Memory B cell (primary cell): ENCODE measurements at regions not wholly inside any gene's neighbourhood (a gene's known extent, or its start where the extent isn't known, plus 50 kb on each side); places are given as distances from the start of the nearest gene placed in this dataset.
"Not testable (repeated sequence)": the region's sequence is repeated elsewhere in the genome, so short reads cannot be mapped to it uniquely, and the experiment has no call there.

ENCODE experiments used
- ATAC-seq: fragments of 150-1000 bp; cut with Tn5 transposase; 2 replicates; pipeline ENCODE4 v1.10.0; 2021; ENCODE audit warnings: low read depth, mild to moderate bottlenecking, moderate library complexity
- DNase-seq, 2 donors: peaks; one replicate each; pipeline ENCODE4 v3.0.0; 2022; ENCODE audit warnings: low spot score in 2 of 2
- H3K27ac Mint-ChIP-seq: one replicate; pipeline ENCODE4 v1.8.0; 2022; ENCODE audit warnings: mild to moderate bottlenecking, moderate library complexity, mixed read lengths
- H3K27me3 Mint-ChIP-seq: one replicate; pipeline ENCODE4 v1.8.0; 2022; ENCODE audit warnings: mixed read lengths
- H3K36me3 Mint-ChIP-seq: one replicate; pipeline ENCODE4 v1.8.0; 2022; ENCODE audit warnings: mild to moderate bottlenecking, mixed read lengths
- H3K4me1 Mint-ChIP-seq: one replicate; pipeline ENCODE4 v1.8.0; 2022; ENCODE audit warnings: mixed read lengths
- H3K4me3 Mint-ChIP-seq: one replicate; pipeline ENCODE4 v1.8.0; 2022; ENCODE audit warnings: mild to moderate bottlenecking, moderate library complexity, mixed read lengths
- H3K9me3 Mint-ChIP-seq: one replicate; pipeline ENCODE4 v1.8.0; 2022; ENCODE audit warnings: mixed read lengths

DNA sequence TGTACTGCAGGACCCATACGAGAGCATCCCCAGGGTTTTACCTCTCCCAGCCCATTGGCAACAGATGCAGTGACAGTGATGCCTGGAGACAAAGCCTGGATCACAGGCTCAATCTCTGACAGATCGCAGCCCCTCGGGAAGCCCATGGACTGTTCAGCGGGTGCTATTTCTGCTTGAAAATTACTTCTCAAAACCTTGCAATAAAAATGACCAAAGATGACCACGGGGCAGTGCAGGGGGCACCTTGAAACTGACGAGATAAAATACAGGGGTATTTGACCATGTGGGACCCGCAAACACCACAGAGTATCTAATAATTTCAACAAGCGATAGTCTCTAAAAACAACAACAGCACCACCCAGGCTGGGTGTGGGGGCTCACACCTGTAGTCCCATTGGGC is 118.3 kb downstream of the C16orf95 start:
- H3K27me3 Mint-ChIP-seq = peaks cover 13% of the 10 kb centered on the region
- H3K27ac Mint-ChIP-seq = no peak overlapping the region
- no peak for DNase-seq
- H3K4me1 Mint-ChIP-seq = no peaks in the 10 kb centered on the region
- H3K4me3 Mint-ChIP-seq = no peak overlapping the region
- no peak for ATAC-seq
- no peaks in the 10 kb centered on the region for H3K9me3 Mint-ChIP-seq
- H3K36me3 Mint-ChIP-seq = no peaks in the 10 kb centered on the region

DNA sequence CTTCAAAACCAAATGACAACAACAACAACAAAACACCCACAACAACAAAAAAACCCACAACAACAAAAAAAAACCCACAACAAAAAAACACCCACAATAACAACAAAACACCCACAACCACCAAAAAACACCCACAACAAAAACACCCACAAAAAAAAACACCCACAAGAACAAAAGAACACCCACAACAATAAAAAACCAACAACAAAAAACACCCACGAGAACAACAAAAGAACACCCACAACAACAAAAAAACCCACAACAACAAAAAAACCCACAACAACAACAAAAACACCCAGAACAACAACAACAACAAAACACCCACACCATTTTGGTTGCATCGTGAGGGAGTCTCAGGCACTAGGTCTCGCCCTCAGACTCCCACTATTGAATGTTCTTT is 117.8 kb downstream of the C16orf95 start:
- ATAC-seq = no peak
- Mint-ChIP-seq H3K4me3 (no peak overlapping the region), H3K27me3 (peaks cover 13% of the 10 kb centered on the region), H3K4me1 (no peaks in the 10 kb centered on the region), H3K9me3 (no peaks in the 10 kb centered on the region), H3K36me3 (no peaks in the 10 kb centered on the region), H3K27ac (no peak overlapping the region)
- no peak for DNase-seq

DNA sequence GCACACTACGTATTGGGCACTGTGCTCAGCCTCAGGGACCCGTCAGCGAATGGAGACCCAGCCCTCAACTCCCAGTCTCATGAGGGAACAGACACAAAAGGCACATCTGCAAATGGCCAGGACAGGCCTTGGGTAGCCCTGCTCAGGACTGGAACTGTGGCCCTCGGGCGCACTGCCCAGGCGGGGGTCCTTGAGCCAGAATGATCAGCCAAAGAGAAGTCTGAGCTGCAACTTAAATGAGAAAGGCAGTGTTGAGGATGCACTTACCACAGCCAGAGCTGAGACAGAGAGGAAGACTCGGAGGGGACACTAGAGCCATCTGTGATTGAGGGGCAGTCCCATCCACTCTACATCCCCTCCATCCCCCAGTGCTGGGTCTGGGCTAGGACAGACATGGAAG is 117.3 kb downstream of the C16orf95 start:
- no peaks in the 10 kb centered on the region for H3K4me1 Mint-ChIP-seq
- H3K27ac Mint-ChIP-seq = no peak overlapping the region
- H3K36me3 Mint-ChIP-seq = no peaks in the 10 kb centered on the region
- no peaks in the 10 kb centered on the region for H3K9me3 Mint-ChIP-seq
- ATAC-seq (no peak), DNase-seq (no peak)
- H3K4me3 Mint-ChIP-seq = no peak overlapping the region
- peaks cover 13% of the 10 kb centered on the region for H3K27me3 Mint-ChIP-seq

DNA sequence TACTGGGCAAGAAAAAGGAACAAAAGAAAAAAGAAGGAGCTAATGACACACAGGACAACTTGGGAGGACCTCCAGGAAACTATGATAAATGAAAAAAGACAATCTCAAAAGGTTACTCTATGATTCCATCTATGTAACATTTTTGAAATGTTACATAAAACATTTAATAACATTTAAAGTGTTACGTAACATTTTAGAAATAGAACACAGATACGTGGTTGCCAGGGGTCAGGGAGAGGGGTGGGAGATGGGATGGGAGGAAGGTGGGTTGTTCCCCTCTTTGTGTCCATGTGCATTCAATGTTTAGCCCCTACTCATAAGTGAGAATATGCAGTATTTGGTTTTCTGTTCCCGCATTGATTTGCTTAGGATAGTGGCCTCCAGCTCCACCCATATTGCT is 116.6 kb downstream of the C16orf95 start:
- Mint-ChIP-seq H3K9me3 (no peaks in the 10 kb centered on the region), H3K27ac (no peak overlapping the region), H3K4me3 (no peak overlapping the region), H3K4me1 (no peaks in the 10 kb centered on the region), H3K36me3 (no peaks in the 10 kb centered on the region), H3K27me3 (peaks cover 13% of the 10 kb centered on the region)
- no peak for ATAC-seq
- DNase-seq = no peak

DNA sequence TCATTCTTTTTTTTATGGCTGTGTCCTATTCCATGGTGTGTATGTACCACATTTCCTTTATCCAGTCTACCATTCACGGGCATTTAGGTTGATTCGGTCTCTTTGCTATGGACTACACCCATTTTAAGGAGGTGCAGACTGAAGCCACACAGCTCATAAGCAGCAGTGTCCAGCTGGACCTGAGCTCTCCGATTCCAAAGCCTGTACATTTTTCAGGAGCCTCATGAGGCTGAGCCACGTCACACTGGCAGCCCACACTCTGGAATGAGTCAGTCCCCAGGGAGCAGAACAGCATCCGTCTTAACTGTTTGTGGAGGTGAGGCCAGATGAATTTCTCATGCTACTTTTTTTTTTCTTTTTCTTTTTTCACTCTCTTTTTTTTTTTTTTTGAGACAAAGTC is 116.1 kb downstream of the C16orf95 start:
- no peaks in the 10 kb centered on the region for H3K36me3 Mint-ChIP-seq
- H3K27me3 Mint-ChIP-seq = peaks cover 13% of the 10 kb centered on the region
- no peak for DNase-seq
- no peaks in the 10 kb centered on the region for H3K9me3 Mint-ChIP-seq
- no peak overlapping the region for H3K4me3 Mint-ChIP-seq
- H3K27ac Mint-ChIP-seq = no peak overlapping the region
- ATAC-seq = no peak
- no peaks in the 10 kb centered on the region for H3K4me1 Mint-ChIP-seq

DNA sequence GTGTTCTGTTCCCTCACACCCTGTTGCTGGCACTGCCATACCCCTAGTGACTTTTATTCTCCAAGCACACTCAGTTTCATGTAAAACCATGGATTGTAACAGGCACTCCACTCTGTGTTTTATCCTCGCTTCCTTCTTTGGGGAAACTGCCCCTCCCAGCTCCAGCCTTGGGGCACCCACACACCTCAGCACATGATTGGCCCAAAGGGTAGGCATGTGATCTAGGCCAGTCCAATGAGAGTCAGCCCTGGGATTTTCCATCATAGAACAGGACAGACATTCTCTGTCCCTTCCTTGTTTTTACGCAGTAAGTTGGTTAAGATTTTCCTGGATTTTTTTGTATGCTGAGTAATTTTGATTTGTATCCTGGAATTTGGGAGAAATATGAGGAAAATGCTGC is 115.4 kb downstream of the C16orf95 start:
- H3K27ac Mint-ChIP-seq = no peak overlapping the region
- H3K27me3 Mint-ChIP-seq = peaks cover 13% of the 10 kb centered on the region
- H3K36me3 Mint-ChIP-seq = no peaks in the 10 kb centered on the region
- no peak overlapping the region for H3K4me3 Mint-ChIP-seq
- DNase-seq (no peak), ATAC-seq (no peak)
- H3K9me3 Mint-ChIP-seq = no peaks in the 10 kb centered on the region
- no peaks in the 10 kb centered on the region for H3K4me1 Mint-ChIP-seq

DNA sequence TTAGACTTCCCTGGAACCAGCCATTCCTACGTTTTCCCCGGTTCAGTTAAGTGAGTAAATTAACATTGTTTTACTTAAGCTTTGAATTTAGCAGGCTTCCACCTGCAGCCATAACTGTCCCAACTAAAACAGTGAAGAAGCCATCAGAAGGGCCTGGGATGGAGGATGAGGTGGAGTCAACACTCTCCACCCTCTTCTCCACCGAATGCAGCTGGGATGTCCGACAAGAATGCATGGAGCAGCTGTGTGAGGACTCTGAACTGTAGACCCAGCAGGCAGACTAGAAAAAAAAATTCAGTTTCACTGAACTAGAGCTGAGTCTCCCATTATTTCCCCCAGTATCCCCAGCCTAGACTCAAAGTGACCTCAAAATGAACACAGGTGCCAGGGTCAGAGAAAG is 114.8 kb downstream of the C16orf95 start:
- peaks cover 13% of the 10 kb centered on the region for H3K27me3 Mint-ChIP-seq

DNA sequence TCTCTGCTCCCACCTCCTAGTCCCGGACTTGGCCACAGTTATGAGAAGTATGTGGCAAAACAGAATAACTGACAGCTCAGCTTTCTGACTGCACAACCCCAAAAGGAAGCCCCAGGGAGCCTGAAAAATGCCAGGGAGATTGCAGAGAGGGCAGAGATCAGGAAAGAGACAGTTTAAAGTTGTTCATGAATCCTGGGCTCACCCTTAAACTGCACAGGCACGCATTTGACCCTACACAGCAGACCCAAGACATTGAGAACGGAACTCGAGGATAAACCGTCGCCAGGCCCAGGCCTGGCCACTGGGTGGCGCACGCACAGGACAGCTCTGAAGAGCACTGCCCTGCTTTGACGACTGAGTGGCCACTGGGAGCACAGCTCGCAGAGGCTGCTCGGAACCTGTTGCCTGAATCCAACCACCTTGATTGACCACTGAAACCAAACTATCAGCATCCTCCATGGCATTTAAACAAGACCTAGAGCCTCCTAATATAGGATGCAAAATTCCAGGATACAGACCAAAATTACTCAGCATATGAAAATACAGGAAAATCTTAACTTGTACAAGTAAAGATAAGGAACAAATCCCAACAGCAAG is 114.0 kb downstream of the C16orf95 start:
- Mint-ChIP-seq H3K27ac (no peak overlapping the region), H3K27me3 (peaks cover 12% of the 10 kb centered on the region), H3K9me3 (no peaks in the 10 kb centered on the region), H3K4me3 (no peak overlapping the region), H3K36me3 (no peaks in the 10 kb centered on the region), H3K4me1 (no peaks in the 10 kb centered on the region)
- ATAC-seq (peak; percentile 53), DNase-seq (peak; percentile 3 to 21)

More for the DNA sequence above, 114.8 kb downstream of the C16orf95 start:
- DNase-seq (no peak), ATAC-seq (no peak)
- H3K9me3 Mint-ChIP-seq = no peaks in the 10 kb centered on the region
- no peaks in the 10 kb centered on the region for H3K36me3 Mint-ChIP-seq
- no peak overlapping the region for H3K27ac Mint-ChIP-seq
- H3K4me3 Mint-ChIP-seq = no peak overlapping the region
- no peaks in the 10 kb centered on the region for H3K4me1 Mint-ChIP-seq

DNA sequence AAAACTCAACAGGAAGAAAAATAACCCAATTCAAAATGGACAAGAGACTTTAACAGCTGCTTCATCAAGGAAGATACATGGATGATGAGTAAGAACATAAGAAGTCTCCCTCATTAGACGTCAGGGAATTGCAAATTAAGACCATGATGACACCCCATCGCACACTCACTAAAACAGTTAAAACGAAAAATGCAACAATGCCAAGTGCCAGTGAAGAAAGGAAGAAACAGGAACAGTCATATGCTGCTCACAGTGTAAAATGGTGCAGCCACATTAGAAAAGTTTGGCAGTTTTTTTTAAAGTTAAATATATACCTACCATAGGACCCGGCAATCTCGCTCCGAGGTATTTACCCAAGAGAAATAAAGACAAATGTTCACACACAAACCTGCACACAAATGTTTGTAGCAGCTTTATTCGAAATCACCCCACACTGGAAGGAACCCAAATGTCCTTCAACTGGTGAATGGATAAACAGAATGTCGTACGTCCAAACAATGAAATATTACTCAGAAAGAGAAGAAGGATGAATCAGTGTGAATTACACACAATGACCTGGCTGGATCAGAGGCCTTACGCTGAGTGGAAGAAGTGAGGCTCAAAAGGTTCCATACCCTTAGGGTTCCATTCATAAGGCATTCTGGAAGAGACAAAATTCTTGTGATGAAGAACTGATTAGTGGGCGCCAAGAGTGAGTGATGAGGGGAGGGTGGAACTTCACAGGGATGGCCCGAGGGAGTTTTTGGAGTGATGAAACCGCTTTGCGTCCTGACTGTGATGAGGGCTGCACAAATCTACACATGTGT is 110.3 kb downstream of the C16orf95 start:
- Mint-ChIP-seq H3K36me3 (no peaks in the 10 kb centered on the region), H3K9me3 (no peaks in the 10 kb centered on the region), H3K27me3 (peaks cover 4% of the 10 kb centered on the region), H3K4me3 (no peak overlapping the region), H3K27ac (no peak overlapping the region), H3K4me1 (no peaks in the 10 kb centered on the region)
- DNase-seq (no peak), ATAC-seq (no peak)

DNA sequence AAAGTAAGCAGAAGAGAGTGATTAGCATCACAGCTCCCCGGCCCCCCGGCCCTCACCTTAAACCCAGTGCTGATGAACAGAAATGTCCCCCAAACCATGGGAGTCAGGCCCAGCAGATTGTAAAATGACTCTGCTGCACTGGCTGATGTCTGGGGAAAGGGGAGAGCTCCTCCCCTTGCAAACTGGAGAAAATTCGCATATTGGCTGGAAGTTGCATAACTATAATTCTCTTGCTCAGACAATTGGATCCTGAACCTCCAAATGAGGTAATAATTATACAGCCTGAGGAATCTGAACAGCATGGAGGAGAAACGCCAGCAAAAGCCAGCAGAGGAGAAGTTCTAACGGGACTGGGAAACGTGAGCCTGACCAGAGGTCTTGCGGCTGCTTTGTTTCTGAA is 109.7 kb downstream of the C16orf95 start:
- Mint-ChIP-seq H3K27ac (no peak overlapping the region), H3K9me3 (no peaks in the 10 kb centered on the region), H3K4me3 (no peak overlapping the region), H3K36me3 (no peaks in the 10 kb centered on the region), H3K4me1 (no peaks in the 10 kb centered on the region), H3K27me3 (peaks cover 2% of the 10 kb centered on the region)
- no peak for DNase-seq
- ATAC-seq = no peak

DNA sequence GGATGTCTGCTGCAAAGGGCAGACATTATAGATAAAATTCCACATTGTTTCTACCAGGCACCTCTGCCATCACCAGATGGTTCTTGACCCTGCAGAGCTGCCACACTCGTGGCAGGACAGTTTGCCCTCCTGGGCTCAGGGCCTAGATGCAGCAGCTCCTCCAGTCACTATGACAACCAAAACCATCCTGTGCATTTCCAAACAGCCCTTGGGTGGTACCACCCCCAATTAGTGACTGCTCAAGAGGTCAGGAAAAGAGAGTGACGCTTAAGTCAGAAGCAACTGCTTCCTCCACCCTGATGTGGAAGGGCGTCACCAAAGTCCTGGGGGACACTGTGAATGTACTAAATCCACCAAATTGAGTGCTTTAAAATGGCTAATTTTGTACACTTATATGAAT is 109.2 kb downstream of the C16orf95 start:
- DNase-seq (no peak), ATAC-seq (no peak)
- Mint-ChIP-seq H3K4me1 (no peaks in the 10 kb centered on the region), H3K9me3 (no peaks in the 10 kb centered on the region), H3K36me3 (no peaks in the 10 kb centered on the region), H3K27ac (no peak overlapping the region), H3K27me3 (no peaks in the 10 kb centered on the region), H3K4me3 (no peak overlapping the region)

DNA sequence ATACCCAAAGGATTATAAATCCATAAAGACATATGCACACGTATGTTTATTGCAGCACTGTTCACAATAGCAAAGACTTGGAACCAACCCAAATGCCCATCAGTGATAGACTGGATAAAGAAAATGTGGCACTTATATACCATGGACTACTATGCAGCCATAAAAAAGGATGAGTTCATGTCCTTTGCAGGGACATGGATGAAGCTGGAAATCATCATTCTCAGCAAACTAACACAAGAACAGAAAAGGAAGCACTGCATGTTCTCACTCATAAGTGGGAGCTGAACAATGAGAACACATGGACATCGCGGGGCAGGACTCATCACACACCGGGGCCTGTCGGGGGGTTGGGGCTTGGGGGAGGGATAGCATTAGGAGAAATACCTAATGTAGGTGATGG is 108.2 kb downstream of the C16orf95 start:
- H3K4me3 Mint-ChIP-seq, H3K9me3 Mint-ChIP-seq, DNase-seq, H3K27ac Mint-ChIP-seq, H3K27me3 Mint-ChIP-seq, H3K4me1 Mint-ChIP-seq, ATAC-seq, H3K36me3 Mint-ChIP-seq: not testable (repeated sequence)

DNA sequence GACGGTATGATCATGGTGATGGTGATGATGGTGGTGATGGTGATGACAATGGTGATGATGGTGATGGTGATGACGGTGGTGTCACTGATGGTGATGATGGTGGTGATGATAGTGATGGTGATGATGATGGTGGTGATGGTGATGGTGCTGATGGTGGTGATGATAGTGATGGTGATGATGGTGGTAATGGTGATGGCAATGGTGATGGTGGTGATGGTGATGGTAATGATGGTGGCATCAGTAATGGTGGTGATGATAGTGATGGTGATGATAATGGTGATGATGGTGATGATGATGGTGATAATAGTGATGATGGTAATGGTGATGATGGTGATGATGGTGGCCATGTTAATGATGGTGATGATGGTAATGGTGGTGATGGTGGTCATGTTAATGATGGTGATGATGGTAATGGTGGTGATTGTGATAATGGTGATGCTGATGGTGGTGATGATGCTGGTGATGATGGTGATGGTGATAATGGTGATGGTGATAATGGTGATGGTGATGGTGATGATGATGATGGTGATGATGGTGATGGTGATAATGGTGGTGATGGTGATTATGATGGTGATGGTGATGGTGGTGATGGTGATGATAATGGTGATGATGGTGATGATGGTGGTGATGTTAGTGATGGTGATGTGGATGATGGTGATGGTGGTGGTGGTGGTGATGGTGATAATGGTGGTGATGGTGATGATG is 107.2 kb downstream of the C16orf95 start:
- no peaks in the 10 kb centered on the region for H3K27me3 Mint-ChIP-seq
- no peak overlapping the region for H3K27ac Mint-ChIP-seq
- no peaks in the 10 kb centered on the region for H3K9me3 Mint-ChIP-seq
- ATAC-seq (no peak), DNase-seq (no peak)
- H3K36me3 Mint-ChIP-seq = no peaks in the 10 kb centered on the region
- no peak overlapping the region for H3K4me3 Mint-ChIP-seq
- H3K4me1 Mint-ChIP-seq = no peaks in the 10 kb centered on the region

DNA sequence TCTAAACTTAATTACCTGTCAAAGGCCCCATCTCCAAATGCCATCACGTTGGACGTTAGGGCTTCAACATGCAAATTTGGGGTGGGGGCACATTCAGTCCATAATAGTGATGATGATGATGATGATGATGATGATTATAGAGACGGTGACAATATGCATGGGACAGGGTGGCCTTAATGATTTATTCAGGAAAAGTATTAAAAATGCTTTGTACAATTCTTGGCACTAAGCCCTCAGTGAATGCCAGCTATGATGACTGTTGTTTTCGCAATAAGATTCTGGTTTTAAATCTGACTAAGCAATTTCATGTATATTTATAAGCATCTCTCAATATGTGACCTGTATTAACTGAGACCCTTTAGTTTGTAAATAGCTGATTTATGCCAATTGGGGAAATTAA is 106.3 kb downstream of the C16orf95 start:
- Mint-ChIP-seq H3K4me1 (no peaks in the 10 kb centered on the region), H3K9me3 (no peaks in the 10 kb centered on the region), H3K36me3 (no peaks in the 10 kb centered on the region), H3K27me3 (peaks cover 1% of the 10 kb centered on the region), H3K27ac (no peak overlapping the region), H3K4me3 (no peak overlapping the region)
- ATAC-seq (no peak), DNase-seq (no peak)
